ENCODE measurements at regions not wholly inside any gene's neighbourhood (a gene's known extent, or its start where the extent isn't known, plus 50 kb on each side); places are given as distances from the start of the nearest gene placed in this dataset.

DNA sequence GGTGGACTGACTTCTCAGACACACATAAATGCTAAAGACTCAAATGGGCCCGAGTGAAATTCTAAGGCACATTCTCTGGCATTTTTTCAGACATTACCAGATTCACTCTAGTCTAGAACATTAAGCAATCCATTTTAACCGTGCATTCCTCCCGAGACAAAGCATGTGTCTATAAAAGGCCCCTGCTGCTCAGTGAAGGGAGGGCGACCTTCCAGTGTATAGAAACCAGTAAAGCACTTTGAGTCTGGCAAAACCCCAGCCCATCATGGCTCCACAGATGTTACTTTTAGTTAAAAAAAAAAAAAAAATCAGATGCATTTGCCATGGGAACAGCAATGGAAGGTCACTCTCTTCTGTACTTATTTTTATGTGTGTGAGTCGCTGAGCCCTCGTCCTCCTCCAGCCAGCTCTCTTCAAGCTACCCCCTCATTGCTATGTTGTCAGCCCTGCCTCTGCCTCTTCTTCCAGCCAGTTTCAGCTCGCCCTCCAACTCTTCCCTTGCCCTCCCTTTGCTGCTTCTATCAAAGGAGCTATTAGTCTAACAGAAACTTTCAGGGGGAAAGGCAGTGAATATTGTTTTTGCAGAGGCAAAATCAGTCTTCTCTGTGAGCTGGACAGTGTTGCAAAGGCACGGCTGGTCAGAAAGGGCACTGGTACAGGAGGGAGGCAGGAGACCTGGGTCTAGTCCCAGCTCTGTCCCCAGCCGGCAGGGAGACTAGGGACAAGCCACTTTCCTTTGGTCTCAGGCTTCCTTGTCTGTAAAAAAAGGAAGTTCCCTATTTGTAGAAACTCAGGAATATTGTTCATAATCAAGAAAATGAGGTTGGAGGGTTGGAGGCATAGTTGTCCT is 644.2 kb downstream of the ZNF674 start:
- Histone ChIP-seq H3K27ac (no peak overlapping the region), H3K36me3 (no peaks in the 10 kb centered on the region), H3K4me1 (no peaks in the 10 kb centered on the region), H3K9me3 (no peaks in the 10 kb centered on the region), H3K4me3 (no peak overlapping the region), H3K27me3 (no peaks in the 10 kb centered on the region)
- no peak for DNase-seq (ENCODE audit: low spot score)
- no peak for TF ChIP-seq CTCF (IDR thresholded peaks at IDR 0.05)

- no peak for TF ChIP-seq CTCF (IDR thresholded peaks at IDR 0.05)
These were observed 650.2 kb downstream of the ZNF674 start for GRCh38 chrX:45894864-45895645.

GRCh38 chrX:45889471-45889870 is 655.8 kb downstream of the ZNF674 start:
- no peak overlapping the region for H3K27ac ChIP-seq
- no peaks in the 10 kb centered on the region for H3K36me3 ChIP-seq
- peaks cover 0 to 3% of the 10 kb centered on the region in 2 donors for H3K9me3 ChIP-seq
- no peak for TF ChIP-seq CTCF (IDR thresholded peaks at IDR 0.05)
- H3K4me3 ChIP-seq: no peak overlapping the region
- peaks cover 0 to 2% of the 10 kb centered on the region in 2 donors for H3K27me3 ChIP-seq
- H3K4me1 ChIP-seq: no peaks in the 10 kb centered on the region
- DNase-seq (ENCODE audit: low spot score): no peak

More at GRCh38 chrX:45894864-45895645, 650.2 kb downstream of the ZNF674 start:
- peaks cover 0 to 2% of the 10 kb centered on the region in 2 donors for H3K27me3 ChIP-seq
- H3K9me3 ChIP-seq: peaks cover 0 to 5% of the 10 kb centered on the region in 2 donors
- no peaks in the 10 kb centered on the region for H3K4me1 ChIP-seq
- H3K27ac ChIP-seq: no peak overlapping the region
- no peak for DNase-seq (ENCODE audit: low spot score)
- no peaks in the 10 kb centered on the region for H3K36me3 ChIP-seq
- H3K4me3 ChIP-seq: no peak overlapping the region

DNA sequence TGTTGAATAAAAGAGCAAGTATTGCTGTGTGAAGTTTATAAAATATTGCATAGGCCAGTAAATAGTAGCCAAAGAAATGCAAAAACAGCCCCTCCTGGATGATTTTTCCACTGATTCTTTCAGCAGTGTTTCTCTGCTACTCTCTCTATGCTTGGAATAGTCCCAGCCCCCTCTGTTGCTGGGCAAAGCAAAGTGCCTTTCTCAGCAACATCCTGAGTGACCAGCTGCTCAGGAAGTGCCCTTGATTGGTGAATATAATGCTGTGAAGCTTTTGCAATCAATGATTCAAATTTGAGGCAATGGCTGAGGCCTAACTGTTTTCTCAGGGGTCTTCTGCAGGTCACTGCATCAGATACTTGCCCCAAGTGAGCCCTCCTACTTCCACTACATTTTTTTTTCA is 656.7 kb downstream of the ZNF674 start:
- no peak overlapping the region for H3K27ac ChIP-seq
- TF ChIP-seq CTCF (IDR thresholded peaks at IDR 0.05): no peak
- no peak overlapping the region for H3K4me3 ChIP-seq
- H3K36me3 ChIP-seq: no peaks in the 10 kb centered on the region
- peaks cover 0 to 2% of the 10 kb centered on the region in 2 donors for H3K27me3 ChIP-seq
- no peak for DNase-seq (ENCODE audit: low spot score)
- H3K9me3 ChIP-seq: no peaks in the 10 kb centered on the region
- H3K4me1 ChIP-seq: no peaks in the 10 kb centered on the region

DNA sequence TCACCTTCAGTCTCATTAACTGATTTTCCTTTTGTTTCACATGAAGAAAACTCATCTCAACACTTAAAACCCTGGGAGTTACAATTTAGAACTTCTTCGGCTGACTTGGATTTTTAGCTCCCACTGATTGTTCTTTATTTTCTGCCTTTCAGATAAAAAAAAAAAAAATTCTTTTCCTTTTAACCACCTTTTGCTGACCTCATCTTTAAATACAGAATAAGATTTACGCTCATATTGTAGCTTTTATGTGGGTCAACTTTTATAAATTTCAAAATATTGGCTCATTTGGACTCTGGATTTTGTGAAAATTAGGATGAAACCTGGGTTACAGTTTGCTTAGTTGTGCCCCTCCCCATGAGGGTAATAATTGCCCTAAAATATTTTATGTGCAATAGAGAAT is 659.3 kb downstream of the ZNF674 start:
- Histone ChIP-seq H3K4me1 (no peaks in the 10 kb centered on the region), H3K27ac (no peak overlapping the region), H3K36me3 (no peaks in the 10 kb centered on the region), H3K27me3 (no peaks in the 10 kb centered on the region), H3K4me3 (no peak overlapping the region), H3K9me3 (no peaks in the 10 kb centered on the region)
- no peak for TF ChIP-seq CTCF (IDR thresholded peaks at IDR 0.05)
- DNase-seq (ENCODE audit: low spot score): no peak

Measured in right atrium auricular region (tissue), 2 donors.